ENCODE measurements at regions not wholly inside any gene's neighbourhood (a gene's known extent, or its start where the extent isn't known, plus 50 kb on each side); places are given as distances from the start of the nearest gene placed in this dataset.

DNA sequence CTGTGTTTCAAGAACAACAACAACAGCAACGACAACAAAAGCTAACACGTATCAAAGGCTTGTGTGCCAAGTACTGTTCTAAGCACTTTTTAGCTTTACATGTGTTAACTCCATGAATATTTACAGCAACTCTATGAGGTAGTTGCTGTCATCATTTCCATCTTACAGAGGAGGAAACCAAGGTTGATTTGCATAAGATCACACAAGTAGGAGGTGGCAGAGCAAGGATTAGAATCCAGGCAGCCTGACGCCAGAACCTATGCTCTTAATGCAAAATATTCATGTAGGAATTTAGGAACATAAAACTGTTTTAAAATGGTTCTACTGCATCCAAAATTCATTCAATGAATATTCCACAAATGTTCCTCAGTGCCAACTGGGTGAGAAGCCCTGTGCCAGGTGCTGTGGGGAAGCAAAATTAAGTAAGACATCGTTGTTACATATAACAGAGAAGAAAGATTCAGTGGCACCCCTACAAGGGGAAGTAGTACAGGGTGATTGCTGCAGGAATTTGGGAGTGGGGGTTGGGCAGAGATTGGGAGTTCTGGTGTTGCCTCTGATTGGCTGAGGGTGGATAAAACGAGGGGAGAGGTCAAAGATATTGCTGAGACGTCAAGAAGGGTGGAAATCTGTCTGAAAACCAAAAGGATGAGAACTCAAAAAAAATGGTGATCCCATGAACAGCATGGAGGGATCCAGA lies 86.1 kb upstream of the ARHGAP20 start:
- CTCF ChIA-PET: no interaction called here
- H3K4me1 Mint-ChIP-seq (ENCODE audit: low read depth, unreplicated experiment): no peaks in the 10 kb centered on the region

DNA sequence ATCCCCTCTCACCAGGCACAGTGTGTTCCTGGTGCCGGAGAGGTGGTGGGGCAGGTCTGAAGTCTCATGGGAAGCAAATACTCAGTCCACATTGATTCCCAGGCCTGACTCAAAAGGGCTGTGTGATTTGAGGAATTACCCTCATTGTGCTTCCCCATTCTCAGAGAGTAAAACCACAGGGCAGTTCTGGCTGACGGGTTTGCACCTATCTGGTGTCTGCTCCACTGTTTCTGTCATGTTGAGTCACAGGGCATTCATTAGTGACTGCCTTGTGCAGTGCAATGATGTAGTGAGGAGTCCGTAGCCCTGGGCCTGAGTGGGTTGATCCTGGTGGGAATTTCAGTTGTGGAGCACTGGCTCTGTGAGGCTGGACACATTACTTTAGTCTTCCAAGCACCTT lies 85.2 kb upstream of the ARHGAP20 start:
- CTCF ChIA-PET: no interaction called here
- H3K27me3 Mint-ChIP-seq (ENCODE audit: unreplicated experiment): no peaks in the 10 kb centered on the region
- intact Hi-C loops (cut with micrococcal nuclease; ENCODE audit: unreplicated experiment): no loop called here
- no peaks in the 10 kb centered on the region for H3K36me3 Mint-ChIP-seq (ENCODE audit: insufficient read depth, unreplicated experiment)
- TF ChIP-seq, protein P1, sequence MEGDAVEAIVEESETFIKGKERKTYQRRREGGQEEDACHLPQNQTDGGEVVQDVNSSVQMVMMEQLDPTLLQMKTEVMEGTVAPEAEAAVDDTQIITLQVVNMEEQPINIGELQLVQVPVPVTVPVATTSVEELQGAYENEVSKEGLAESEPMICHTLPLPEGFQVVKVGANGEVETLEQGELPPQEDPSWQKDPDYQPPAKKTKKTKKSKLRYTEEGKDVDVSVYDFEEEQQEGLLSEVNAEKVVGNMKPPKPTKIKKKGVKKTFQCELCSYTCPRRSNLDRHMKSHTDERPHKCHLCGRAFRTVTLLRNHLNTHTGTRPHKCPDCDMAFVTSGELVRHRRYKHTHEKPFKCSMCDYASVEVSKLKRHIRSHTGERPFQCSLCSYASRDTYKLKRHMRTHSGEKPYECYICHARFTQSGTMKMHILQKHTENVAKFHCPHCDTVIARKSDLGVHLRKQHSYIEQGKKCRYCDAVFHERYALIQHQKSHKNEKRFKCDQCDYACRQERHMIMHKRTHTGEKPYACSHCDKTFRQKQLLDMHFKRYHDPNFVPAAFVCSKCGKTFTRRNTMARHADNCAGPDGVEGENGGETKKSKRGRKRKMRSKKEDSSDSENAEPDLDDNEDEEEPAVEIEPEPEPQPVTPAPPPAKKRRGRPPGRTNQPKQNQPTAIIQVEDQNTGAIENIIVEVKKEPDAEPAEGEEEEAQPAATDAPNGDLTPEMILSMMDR (IDR thresholded peaks at IDR 0.05; ENCODE audit: unreplicated experiment): no peak
- no peaks in the 10 kb centered on the region for H3K4me1 Mint-ChIP-seq (ENCODE audit: low read depth, unreplicated experiment)
- no TSS peak for BruUV-seq (replicated peaks)
- H3K9me3 Mint-ChIP-seq (ENCODE audit: low read depth, unreplicated experiment): no peaks in the 10 kb centered on the region
- no peak overlapping the region for H3K27ac Mint-ChIP-seq (ENCODE audit: unreplicated experiment)
- H3K4me3 Mint-ChIP-seq (ENCODE audit: low read depth, unreplicated experiment): no peak overlapping the region
- no peak for DNase-seq

More for the DNA sequence above, 86.1 kb upstream of the ARHGAP20 start:
- no TSS peak for BruUV-seq (replicated peaks)
- Mint-ChIP-seq H3K9me3 (ENCODE audit: low read depth, unreplicated experiment) (no peaks in the 10 kb centered on the region), H3K27me3 (ENCODE audit: unreplicated experiment) (no peaks in the 10 kb centered on the region), H3K4me3 (ENCODE audit: low read depth, unreplicated experiment) (no peak overlapping the region), H3K27ac (ENCODE audit: unreplicated experiment) (no peak overlapping the region), H3K36me3 (ENCODE audit: insufficient read depth, unreplicated experiment) (no peaks in the 10 kb centered on the region)
- TF ChIP-seq, protein P1 (IDR thresholded peaks at IDR 0.05; ENCODE audit: unreplicated experiment): no peak
- DNase-seq: no peak
- intact Hi-C loops (cut with micrococcal nuclease; ENCODE audit: unreplicated experiment): no loop called here

DNA sequence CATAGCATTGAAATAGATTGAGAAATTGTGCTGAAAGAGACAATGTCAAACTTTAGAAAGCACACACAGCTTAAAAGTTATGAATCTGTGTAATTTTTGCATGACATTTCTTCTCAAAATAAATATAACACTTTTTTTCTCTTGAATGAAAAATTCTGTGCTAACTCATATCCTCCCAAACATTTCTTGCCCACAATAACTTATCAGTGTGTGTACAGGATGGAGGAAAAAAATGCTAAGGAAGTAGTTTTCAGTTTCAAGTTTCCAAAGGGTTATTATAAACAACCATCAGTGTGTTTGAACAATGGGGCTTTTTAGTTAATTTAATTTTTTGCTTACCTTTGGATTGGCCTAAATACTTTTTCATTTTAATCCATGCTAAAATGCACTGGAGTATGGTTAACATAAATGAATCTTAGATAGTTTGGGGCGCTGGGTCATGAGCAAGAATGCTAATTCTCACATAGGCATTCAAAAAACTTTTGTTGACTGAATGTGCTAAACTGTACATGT lies 82.9 kb upstream of the ARHGAP20 start:
- no peaks in the 10 kb centered on the region for H3K9me3 Mint-ChIP-seq (ENCODE audit: low read depth, unreplicated experiment)
- DNase-seq: no peak
- intact Hi-C loops (cut with micrococcal nuclease; ENCODE audit: unreplicated experiment): no loop called here
- no peaks in the 10 kb centered on the region for H3K36me3 Mint-ChIP-seq (ENCODE audit: insufficient read depth, unreplicated experiment)
- H3K4me3 Mint-ChIP-seq (ENCODE audit: low read depth, unreplicated experiment): no peak overlapping the region
- no peaks in the 10 kb centered on the region for H3K27me3 Mint-ChIP-seq (ENCODE audit: unreplicated experiment)
- H3K4me1 Mint-ChIP-seq (ENCODE audit: low read depth, unreplicated experiment): no peaks in the 10 kb centered on the region
- no peak overlapping the region for H3K27ac Mint-ChIP-seq (ENCODE audit: unreplicated experiment)
- TF ChIP-seq, protein P1 (IDR thresholded peaks at IDR 0.05; ENCODE audit: unreplicated experiment): no peak
- no TSS peak for BruUV-seq (replicated peaks)
- CTCF ChIA-PET: no interaction called here

DNA sequence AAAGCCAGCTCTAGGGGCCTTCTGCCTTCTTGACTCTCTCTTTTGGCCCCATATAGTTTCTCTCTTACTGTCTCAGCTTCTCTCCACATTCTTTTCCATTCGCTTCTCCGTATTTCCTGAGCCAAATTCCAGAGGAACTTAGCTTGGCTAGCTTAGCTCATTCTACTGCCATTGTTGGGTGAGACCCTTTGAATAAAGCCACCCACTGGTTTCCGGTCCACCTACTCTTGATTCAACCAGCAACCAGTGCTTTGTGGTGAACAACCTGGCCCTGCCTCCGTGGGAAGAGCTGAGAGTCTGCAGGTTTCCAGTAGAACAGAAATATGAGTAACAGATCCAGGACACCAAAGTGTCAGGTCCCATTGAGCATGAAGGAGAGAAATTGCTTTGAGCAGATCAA lies 81.3 kb upstream of the ARHGAP20 start:
- H3K4me3 Mint-ChIP-seq (ENCODE audit: low read depth, unreplicated experiment): no peak overlapping the region
- no peak for DNase-seq
- no peaks in the 10 kb centered on the region for H3K9me3 Mint-ChIP-seq (ENCODE audit: low read depth, unreplicated experiment)
- BruUV-seq (replicated peaks): no TSS peak
- no peaks in the 10 kb centered on the region for H3K4me1 Mint-ChIP-seq (ENCODE audit: low read depth, unreplicated experiment)
- CTCF ChIA-PET: no interaction called here
- intact Hi-C loops (cut with micrococcal nuclease; ENCODE audit: unreplicated experiment): no loop called here
- no peaks in the 10 kb centered on the region for H3K36me3 Mint-ChIP-seq (ENCODE audit: insufficient read depth, unreplicated experiment)
- H3K27me3 Mint-ChIP-seq (ENCODE audit: unreplicated experiment): peaks cover 2% of the 10 kb centered on the region
- TF ChIP-seq, protein P1 (IDR thresholded peaks at IDR 0.05; ENCODE audit: unreplicated experiment): no peak
- no peak overlapping the region for H3K27ac Mint-ChIP-seq (ENCODE audit: unreplicated experiment)

All from Calu3 (cell line).